Caco-2 (cell line): ENCODE measurements at regions not wholly inside any gene's neighbourhood (a gene's known extent, or its start where the extent isn't known, plus 50 kb on each side); places are given as distances from the start of the nearest gene placed in this dataset.
A peak's percentile ranks its signal among the peaks of the same experiment; 100 is the strongest.

Experiments used
- BruUV-seq: library from RNA; stranded (reverse); fragments of 400-500 nt; replicated peaks from 2 replicates; lab custom pipeline; 2021; lab: Mats Ljungman, UMichigan
- CTCF ChIA-PET: fragments of 300-600 bp; sonication (Branson Sonifier 250); formaldehyde crosslinking; loops from one replicate; lab custom pipeline; 2022; ENCODE audit warnings: antibody characterized with exemption; lab: Charles Lee
- POLR2A ChIA-PET: fragments of 300-600 bp; sonication (Branson Sonifier 250); formaldehyde crosslinking; loops from one replicate; lab custom pipeline; 2022; ENCODE audit warnings: antibody characterized with exemption; lab: Charles Lee
- DNase-seq, 2 experiments: peaks; one replicate each; pipeline versions ENCODE4 v3.0.0 to v3.0.0-alpha.2; 2020 to 2022
- H3K27me3 ChIP-seq: replicated peaks from 2 replicates; pipeline ENCODE4 v1.6.0; 2011; ENCODE audit warnings: low read length; ENCODE audit not compliant: control insufficient read depth, insufficient read depth
- H3K36me3 ChIP-seq: 2 replicates; pipeline ENCODE4 v1.5.1; 2011; ENCODE audit warnings: low read length; ENCODE audit not compliant: control insufficient read depth, insufficient read depth
- H3K4me1 ChIP-seq: fragments of 250-450 bp; sonication (Bioruptor Pico); 2 replicates; pipeline ENCODE4 v1.5.1; 2020; ENCODE audit warnings: mild to moderate bottlenecking
- H3K4me3 ChIP-seq: 2 replicates; pipeline ENCODE4 v1.5.1; 2011; ENCODE audit warnings: low read depth, mild to moderate bottlenecking, control low read depth, low read length
- H3K9me3 ChIP-seq: fragments of 250-450 bp; sonication (Bioruptor Pico); 2 replicates; pipeline ENCODE4 v1.5.1; 2020; ENCODE audit warnings: mild to moderate bottlenecking, moderate library complexity
- H3K27ac Mint-ChIP-seq: one replicate; pipeline ENCODE4 v1.8.0; 2022; ENCODE audit warnings: mixed read lengths; ENCODE audit not compliant: unreplicated experiment
- H3K27me3 Mint-ChIP-seq: one replicate; pipeline ENCODE4 v1.8.0; 2022; ENCODE audit warnings: mixed read lengths; ENCODE audit not compliant: insufficient read depth, unreplicated experiment
- H3K36me3 Mint-ChIP-seq: one replicate; pipeline ENCODE4 v1.8.0; 2022; ENCODE audit warnings: mild to moderate bottlenecking, mixed read lengths; ENCODE audit not compliant: insufficient read depth, unreplicated experiment
- H3K4me1 Mint-ChIP-seq: one replicate; pipeline ENCODE4 v1.8.0; 2022; ENCODE audit warnings: low read depth, mixed read lengths; ENCODE audit not compliant: unreplicated experiment
- H3K4me3 Mint-ChIP-seq: one replicate; pipeline ENCODE4 v1.8.0; 2022; ENCODE audit warnings: mild to moderate bottlenecking, moderate library complexity, mixed read lengths; ENCODE audit not compliant: unreplicated experiment
- H3K9me3 Mint-ChIP-seq: one replicate; pipeline ENCODE4 v1.8.0; 2022; ENCODE audit warnings: mixed read lengths; ENCODE audit not compliant: unreplicated experiment
- intact Hi-C: fragments of 100-400 bp; cut with micrococcal nuclease; formaldehyde crosslinking; loops from one replicate; pipeline ENCODE4 v1.10.0; 2022; ENCODE audit not compliant: unreplicated experiment
- TF ChIP-seq, protein P1 (sequence below), 2 experiments: fragments of 200-600 bp in 1 of 2; IDR thresholded peaks; 1 replicate in 1 of 2; 2 replicates in 1 of 2; pipeline versions ENCODE4 v1.5.1 to v1.8.0; 2011 to 2022; ENCODE audit warnings: antibody characterized with exemption in 1 of 2, control low read depth in 1 of 2, inconsistent platforms in 1 of 2, low read depth in 1 of 2, low read length in 1 of 2, mild to moderate bottlenecking in 1 of 2, moderate library complexity in 1 of 2; ENCODE audit not compliant: insufficient read depth in 1 of 2, severe bottlenecking in 1 of 2, unreplicated experiment in 1 of 2

DNA sequence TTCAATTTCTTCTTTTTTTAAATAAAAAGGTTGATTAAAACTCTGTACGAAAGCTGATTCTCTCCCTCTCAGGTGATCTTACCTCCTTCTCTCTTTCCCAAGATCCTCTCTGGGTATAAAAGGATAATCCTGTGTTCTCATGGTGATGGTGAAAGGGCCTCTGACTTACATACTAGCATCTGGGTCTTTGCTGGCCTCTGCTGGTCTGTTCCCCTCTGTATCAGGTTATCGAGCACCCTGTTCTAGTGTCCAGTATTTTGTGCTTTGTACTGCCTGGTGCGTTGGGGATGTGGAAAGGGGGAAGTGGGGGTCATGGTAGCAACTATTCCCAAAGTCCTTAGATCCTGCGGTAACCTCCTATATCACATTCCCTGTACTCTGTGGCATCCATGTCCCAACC lies 328.9 kb downstream of the NR2F1-AS1 start:
- no peaks in the 10 kb centered on the region for H3K4me1 Mint-ChIP-seq
- H3K27me3 Mint-ChIP-seq, result no peaks in the 10 kb centered on the region
- H3K27me3 ChIP-seq, result no peaks in the 10 kb centered on the region
- DNase-seq, result no peak
- H3K4me1 ChIP-seq, result no peaks in the 10 kb centered on the region
- no peak overlapping the region for H3K4me3 ChIP-seq
- ChIA-PET POLR2A (no interaction called here), CTCF (no interaction called here)
- H3K9me3 Mint-ChIP-seq, result no peaks in the 10 kb centered on the region
- no TSS peak for BruUV-seq
- intact Hi-C loops, result loop anchor here (1.0 kb wide), 1 partner anchor 343 kb away; no protein-coding TSS in a partner anchor
- H3K4me3 Mint-ChIP-seq, result no peak overlapping the region
- H3K9me3 ChIP-seq, result no peaks in the 10 kb centered on the region
- TF ChIP-seq, protein P1, sequence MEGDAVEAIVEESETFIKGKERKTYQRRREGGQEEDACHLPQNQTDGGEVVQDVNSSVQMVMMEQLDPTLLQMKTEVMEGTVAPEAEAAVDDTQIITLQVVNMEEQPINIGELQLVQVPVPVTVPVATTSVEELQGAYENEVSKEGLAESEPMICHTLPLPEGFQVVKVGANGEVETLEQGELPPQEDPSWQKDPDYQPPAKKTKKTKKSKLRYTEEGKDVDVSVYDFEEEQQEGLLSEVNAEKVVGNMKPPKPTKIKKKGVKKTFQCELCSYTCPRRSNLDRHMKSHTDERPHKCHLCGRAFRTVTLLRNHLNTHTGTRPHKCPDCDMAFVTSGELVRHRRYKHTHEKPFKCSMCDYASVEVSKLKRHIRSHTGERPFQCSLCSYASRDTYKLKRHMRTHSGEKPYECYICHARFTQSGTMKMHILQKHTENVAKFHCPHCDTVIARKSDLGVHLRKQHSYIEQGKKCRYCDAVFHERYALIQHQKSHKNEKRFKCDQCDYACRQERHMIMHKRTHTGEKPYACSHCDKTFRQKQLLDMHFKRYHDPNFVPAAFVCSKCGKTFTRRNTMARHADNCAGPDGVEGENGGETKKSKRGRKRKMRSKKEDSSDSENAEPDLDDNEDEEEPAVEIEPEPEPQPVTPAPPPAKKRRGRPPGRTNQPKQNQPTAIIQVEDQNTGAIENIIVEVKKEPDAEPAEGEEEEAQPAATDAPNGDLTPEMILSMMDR (IDR thresholded peaks at IDR 0.05; ENCODE audit: insufficient read depth in 1 of 2, low read depth in 1 of 2, low read length in 1 of 2, severe bottlenecking in 1 of 2, unreplicated experiment in 1 of 2), result peak in 1 of 2 experiments; percentile 18
- H3K27ac Mint-ChIP-seq, result no peak overlapping the region
- no peaks in the 10 kb centered on the region for H3K36me3 Mint-ChIP-seq
- no peaks in the 10 kb centered on the region for H3K36me3 ChIP-seq

- no peaks in the 10 kb centered on the region for H3K36me3 ChIP-seq
- H3K9me3 Mint-ChIP-seq, result no peaks in the 10 kb centered on the region
- TF ChIP-seq, protein P1 (IDR thresholded peaks at IDR 0.05; ENCODE audit: insufficient read depth in 1 of 2, low read depth in 1 of 2, low read length in 1 of 2, severe bottlenecking in 1 of 2, unreplicated experiment in 1 of 2), result no peak
- H3K27me3 Mint-ChIP-seq, result no peaks in the 10 kb centered on the region
- no peaks in the 10 kb centered on the region for H3K4me1 Mint-ChIP-seq
- H3K36me3 Mint-ChIP-seq, result no peaks in the 10 kb centered on the region
- H3K4me1 ChIP-seq, result no peaks in the 10 kb centered on the region
- no peak overlapping the region for H3K4me3 Mint-ChIP-seq
- POLR2A ChIA-PET, result no interaction called here
- no peak overlapping the region for H3K4me3 ChIP-seq
- no peak for DNase-seq
- H3K27me3 ChIP-seq, result no peaks in the 10 kb centered on the region
- no peak overlapping the region for H3K27ac Mint-ChIP-seq
- intact Hi-C loops, result no loop called here
- H3K9me3 ChIP-seq, result no peaks in the 10 kb centered on the region
- CTCF ChIA-PET, result no interaction called here
- BruUV-seq, result no TSS peak
These were observed 329.7 kb downstream of the NR2F1-AS1 start for GRCh38 chr5:93251347-93251746.

DNA sequence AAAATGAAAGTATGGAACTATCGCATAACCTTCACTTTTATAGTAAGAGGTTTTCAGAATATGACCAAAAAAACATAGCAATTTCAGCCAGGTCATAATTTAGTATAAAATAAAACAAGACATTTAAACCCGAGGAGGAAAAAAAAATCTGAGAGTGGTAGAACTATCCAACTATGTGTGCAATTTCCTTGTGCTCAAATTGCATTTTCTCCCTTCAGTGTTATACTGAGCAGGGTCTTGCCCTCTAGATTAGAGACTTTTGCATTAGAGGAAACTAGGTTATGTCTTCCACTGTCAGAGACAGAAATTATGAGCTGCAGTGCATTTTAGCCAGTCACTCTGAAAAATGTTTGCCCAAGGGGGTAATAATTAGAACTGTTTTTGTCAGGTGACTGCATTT lies 330.6 kb downstream of the NR2F1-AS1 start:
- H3K27me3 Mint-ChIP-seq, result no peaks in the 10 kb centered on the region
- H3K4me3 ChIP-seq, result no peak overlapping the region
- H3K4me1 Mint-ChIP-seq, result no peaks in the 10 kb centered on the region
- no peaks in the 10 kb centered on the region for H3K9me3 ChIP-seq
- no peak for DNase-seq
- no peak overlapping the region for H3K27ac Mint-ChIP-seq
- no peaks in the 10 kb centered on the region for H3K27me3 ChIP-seq
- no TSS peak for BruUV-seq
- H3K4me1 ChIP-seq, result no peaks in the 10 kb centered on the region
- CTCF ChIA-PET, result no interaction called here
- POLR2A ChIA-PET, result no interaction called here
- intact Hi-C loops, result loop anchor here (1.0 kb wide), 1 partner anchor 43 kb away; no protein-coding TSS in a partner anchor
- no peaks in the 10 kb centered on the region for H3K36me3 Mint-ChIP-seq
- H3K36me3 ChIP-seq, result no peaks in the 10 kb centered on the region
- H3K4me3 Mint-ChIP-seq, result no peak overlapping the region
- H3K9me3 Mint-ChIP-seq, result no peaks in the 10 kb centered on the region
- TF ChIP-seq, protein P1 (IDR thresholded peaks at IDR 0.05; ENCODE audit: insufficient read depth in 1 of 2, low read depth in 1 of 2, low read length in 1 of 2, severe bottlenecking in 1 of 2, unreplicated experiment in 1 of 2), result no peak
